ENCODE measurements at regions not wholly inside any gene's neighbourhood (a gene's known extent, or its start where the extent isn't known, plus 50 kb on each side); places are given as distances from the start of the nearest gene placed in this dataset.

- intact Hi-C loops (cut with micrococcal nuclease) (no loop called here), dilution Hi-C loops (cut with MboI; ENCODE audit: extremely low pct_ligation_motif_present, low sequenced_read_pairs) (no loop called here)
- H3K4me2 ChIP-seq (ENCODE audit: insufficient read depth, low read length): no peak overlapping the region
- no peaks in the 10 kb centered on the region for H3K36me3 ChIP-seq (ENCODE audit: control insufficient read depth in 2 of 2, extremely low read depth in 1 of 2, insufficient read depth in 2 of 2, low read length in 2 of 2)
- no peaks in the 10 kb centered on the region for H3K9me3 ChIP-seq (replicated peaks; ENCODE audit: control insufficient read depth, insufficient read depth, low read length)
- no peaks in the 10 kb centered on the region for H4K20me1 ChIP-seq (replicated peaks; ENCODE audit: control insufficient read depth, extremely low read depth, insufficient read depth, low read length)
- no peak overlapping the region for H3K4me3 ChIP-seq (replicated peaks in 1 of 3; ENCODE audit: insufficient read depth in 1 of 3, low read depth in 1 of 3, low read length in 3 of 3)
- H3K4me1 ChIP-seq (ENCODE audit: control insufficient read depth, extremely low read depth, insufficient read depth, low read length): no peaks in the 10 kb centered on the region
- H3K79me2 ChIP-seq (ENCODE audit: control insufficient read depth, insufficient read depth, low read length): no peaks in the 10 kb centered on the region
- FAIRE-seq (no peak), DNase-seq (ENCODE audit: low read depth, low spot score) (no peak)
- no peak overlapping the region for H3K27ac ChIP-seq (ENCODE audit: insufficient read depth, low read depth, low read length)
- ChIA-PET CTCF (no interaction called here), POLR2A (no interaction called here)
- no peak overlapping the region for H2AFZ ChIP-seq (ENCODE audit: low read depth, low read length)
- H3K9me1 ChIP-seq (replicated peaks; ENCODE audit: control insufficient read depth, extremely low read depth, insufficient read depth, low read length): no peaks in the 10 kb centered on the region
- no peak overlapping the region for H3K9ac ChIP-seq (replicated peaks; ENCODE audit: extremely low read depth, insufficient read depth, low read length)
- no peaks in the 10 kb centered on the region for H3K27me3 ChIP-seq (ENCODE audit: control insufficient read depth in 2 of 2, insufficient read depth in 2 of 2, low read length in 2 of 2)
- TF ChIP-seq EZH2 (IDR thresholded peaks at IDR 0.05; ENCODE audit: borderline replicate concordance, low read depth, low read length, severe bottlenecking) (no peak), GATA2 (IDR thresholded peaks at IDR 0.05; ENCODE audit: insufficient read depth, insufficient read length, low read depth, low read length) (no peak), POLR2A (IDR thresholded peaks at IDR 0.05; ENCODE audit: low read depth, low read length) (no peak), MYC (IDR thresholded peaks at IDR 0.05; ENCODE audit: low read depth, low read length) (no peak), POLR2AphosphoS5 (IDR thresholded peaks at IDR 0.05; ENCODE audit: insufficient read depth, low read depth, low read length) (no peak), MAX (IDR thresholded peaks at IDR 0.05; ENCODE audit: insufficient read depth, insufficient read length) (no peak), JUN (IDR thresholded peaks at IDR 0.05; ENCODE audit: borderline replicate concordance, insufficient read depth, insufficient read length, low read depth) (no peak), CTCF (IDR thresholded peaks at IDR 0.05; ENCODE audit: extremely low read depth in 1 of 2, insufficient read depth in 1 of 2, low read depth in 1 of 2, low read length in 2 of 2) (no peak), FOS (IDR thresholded peaks at IDR 0.05; ENCODE audit: borderline replicate concordance, insufficient read depth, low read length) (no peak)
- no TSS peak for BruUV-seq (replicated peaks)
Observed at GRCh38 chr6:6436366-6436765, 115.9 kb upstream of the F13A1 start.

Data from endothelial cell of umbilical vein (primary cell).